Hematopoietic multipotent progenitor cell treated with erythropoietin and hydrocortisone succinate and interleukin-3 and kit ligand, for 4 days (in vitro differentiated cells): ENCODE measurements at regions not wholly inside any gene's neighbourhood (a gene's known extent, or its start where the extent isn't known, plus 50 kb on each side); places are given as distances from the start of the nearest gene placed in this dataset.

Source experiments
- DNase-seq: peaks from one replicate; pipeline ENCODE4 v3.0.0-alpha.2; 2015

GRCh38 chr17:72262766-72263165 lies 141.9 kb downstream of the SOX9 start:
- DNase-seq = no peak

GRCh38 chr17:72264682-72265405 lies 144.0 kb downstream of the SOX9 start:
- no peak for DNase-seq

- no peak for DNase-seq
Measured at GRCh38 chr17:72266112-72266775, 145.4 kb downstream of the SOX9 start.

GRCh38 chr17:72267601-72268000 lies 146.8 kb downstream of the SOX9 start:
- DNase-seq = no peak

GRCh38 chr17:72268431-72268830 lies 147.6 kb downstream of the SOX9 start:
- DNase-seq = no peak

- DNase-seq = no peak
Measured at GRCh38 chr17:72270273-72270924, 149.6 kb downstream of the SOX9 start.

- no peak for DNase-seq
Measured at GRCh38 chr17:72271603-72272002, 150.8 kb downstream of the SOX9 start.

- no peak for DNase-seq
Measured at GRCh38 chr17:72273289-72274056, 152.7 kb downstream of the SOX9 start.

- no peak for DNase-seq
Measured at GRCh38 chr17:72274614-72275013, 153.8 kb downstream of the SOX9 start.

- DNase-seq = no peak
Measured at GRCh38 chr17:72280881-72281280, 160.1 kb downstream of the SOX9 start.

GRCh38 chr17:72282439-72283029 lies 161.7 kb downstream of the SOX9 start:
- DNase-seq = no peak

- no peak for DNase-seq
Measured at GRCh38 chr17:72284806-72285205, 164.0 kb downstream of the SOX9 start.

GRCh38 chr17:72287586-72287985 lies 166.8 kb downstream of the SOX9 start:
- DNase-seq = no peak

GRCh38 chr17:72294487-72294893 lies 173.7 kb downstream of the SOX9 start:
- DNase-seq = no peak

GRCh38 chr17:72295916-72296315 lies 175.1 kb downstream of the SOX9 start:
- no peak for DNase-seq

- no peak for DNase-seq
Measured at GRCh38 chr17:72296456-72296855, 175.6 kb downstream of the SOX9 start.

- DNase-seq = no peak
Measured at GRCh38 chr17:72297326-72298115, 176.7 kb downstream of the SOX9 start.

GRCh38 chr17:72299100-72299499 lies 178.3 kb downstream of the SOX9 start:
- DNase-seq = no peak

GRCh38 chr17:72299592-72299991 lies 178.8 kb downstream of the SOX9 start:
- DNase-seq = no peak

- no peak for DNase-seq
Measured at GRCh38 chr17:72301887-72302286, 181.1 kb downstream of the SOX9 start.

GRCh38 chr17:72302735-72303134 lies 181.9 kb downstream of the SOX9 start:
- DNase-seq = no peak
